ENCODE measurements at regions not wholly inside any gene's neighbourhood (a gene's known extent, or its start where the extent isn't known, plus 50 kb on each side); places are given as distances from the start of the nearest gene placed in this dataset.
"Not testable (repeated sequence)": the region's sequence is repeated elsewhere in the genome, so short reads cannot be mapped to it uniquely, and the experiment has no call there.

DNA sequence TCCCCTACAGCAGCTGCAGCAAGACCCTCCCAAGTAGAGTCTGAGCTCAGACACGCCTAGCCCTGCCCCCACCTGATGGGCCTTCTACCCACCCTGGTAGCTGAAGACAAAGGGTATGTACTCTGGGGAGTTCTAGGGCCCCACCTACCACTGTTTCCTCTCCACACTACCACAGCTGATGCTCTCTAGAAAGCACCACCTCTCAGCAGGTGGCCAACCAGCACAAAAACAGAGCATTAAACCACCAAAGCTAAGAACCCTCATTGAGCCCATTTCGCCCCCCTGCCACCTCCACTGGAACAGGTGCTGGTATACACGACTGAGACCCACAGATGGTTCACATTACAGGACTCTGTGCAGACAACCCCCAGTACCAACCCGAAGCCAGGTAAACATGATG is 258.9 kb downstream of the SETD4 start:
- DNase-seq: no peak

DNA sequence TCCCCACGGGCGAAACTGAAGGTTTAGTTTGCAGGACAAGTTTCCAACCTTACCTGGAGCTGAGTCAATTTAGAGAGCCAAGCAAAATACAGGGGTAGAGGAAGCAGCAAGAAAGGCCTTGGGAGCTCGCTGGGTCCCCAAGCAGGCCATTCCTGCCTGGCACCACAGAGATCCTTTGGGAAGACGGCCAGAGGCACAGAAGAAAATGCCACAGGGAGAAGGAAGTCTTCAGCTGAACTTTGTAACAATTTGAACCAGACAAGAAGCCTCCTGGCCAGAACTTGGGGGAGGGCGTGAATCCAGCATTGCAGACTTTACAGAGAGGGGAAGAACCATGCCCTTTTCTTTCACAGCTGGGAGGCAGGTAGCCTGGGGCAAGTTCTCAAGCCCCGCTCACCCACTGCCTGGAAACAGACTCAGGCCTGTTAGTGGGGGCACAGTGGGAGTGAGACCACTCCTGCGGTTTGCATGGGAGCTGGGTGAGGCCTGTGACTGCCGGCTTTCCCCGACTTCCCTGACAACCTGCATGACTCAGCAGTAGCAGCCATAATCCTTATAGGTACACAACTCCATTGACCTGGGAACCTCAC is 259.4 kb downstream of the SETD4 start:
- DNase-seq: not testable (repeated sequence)

- DNase-seq: no peak
Observed at GRCh38 chr21:35796844-35797243, 263.5 kb downstream of the SETD4 start.

GRCh38 chr21:35794527-35794926 is 265.8 kb downstream of the SETD4 start:
- DNase-seq: not testable (repeated sequence)

- DNase-seq: no peak
Observed at GRCh38 chr21:35792569-35793305, 267.6 kb downstream of the SETD4 start.

- no peak for DNase-seq
Observed at GRCh38 chr21:35791541-35792325, 268.6 kb downstream of the SETD4 start.

GRCh38 chr21:35783721-35784120 is 276.6 kb downstream of the SETD4 start:
- no peak for DNase-seq

DNA sequence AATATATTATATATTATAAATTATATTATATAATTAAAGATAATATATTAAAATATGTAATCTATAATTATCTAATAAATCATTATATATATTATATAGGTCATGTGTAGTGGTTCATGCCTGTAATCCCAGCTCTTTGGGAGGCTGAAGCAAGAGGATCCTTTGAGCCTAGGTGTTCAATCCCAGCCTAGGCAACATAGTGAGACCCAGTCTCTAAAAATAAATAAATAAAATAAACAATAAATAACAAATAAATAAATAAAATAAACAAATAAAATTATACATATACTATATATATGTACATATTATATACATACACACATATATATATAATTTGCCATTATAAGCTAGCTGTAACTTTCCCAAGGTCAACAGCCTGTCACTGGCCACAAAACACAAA is 277.7 kb downstream of the SETD4 start:
- DNase-seq: no peak

DNA sequence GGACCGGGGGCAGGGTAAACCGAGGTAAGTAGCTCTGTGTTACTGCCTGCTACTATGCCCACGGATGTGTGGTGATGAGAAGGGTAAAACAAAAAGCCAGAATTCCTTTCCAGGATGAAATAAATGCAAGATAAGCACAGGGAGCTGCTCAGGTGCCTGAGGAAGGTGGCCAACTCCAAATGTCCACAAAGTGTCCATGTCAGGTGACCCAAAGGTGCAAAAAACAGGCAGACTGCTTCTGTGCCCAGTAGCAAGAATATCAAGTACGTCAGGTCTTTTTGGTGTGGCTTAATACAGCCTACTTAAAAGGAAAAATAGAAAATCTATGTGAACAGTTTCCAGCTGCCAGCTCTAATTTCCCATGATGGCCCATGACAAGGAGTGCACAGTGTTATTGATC is 279.3 kb downstream of the SETD4 start:
- DNase-seq: no peak

DNA sequence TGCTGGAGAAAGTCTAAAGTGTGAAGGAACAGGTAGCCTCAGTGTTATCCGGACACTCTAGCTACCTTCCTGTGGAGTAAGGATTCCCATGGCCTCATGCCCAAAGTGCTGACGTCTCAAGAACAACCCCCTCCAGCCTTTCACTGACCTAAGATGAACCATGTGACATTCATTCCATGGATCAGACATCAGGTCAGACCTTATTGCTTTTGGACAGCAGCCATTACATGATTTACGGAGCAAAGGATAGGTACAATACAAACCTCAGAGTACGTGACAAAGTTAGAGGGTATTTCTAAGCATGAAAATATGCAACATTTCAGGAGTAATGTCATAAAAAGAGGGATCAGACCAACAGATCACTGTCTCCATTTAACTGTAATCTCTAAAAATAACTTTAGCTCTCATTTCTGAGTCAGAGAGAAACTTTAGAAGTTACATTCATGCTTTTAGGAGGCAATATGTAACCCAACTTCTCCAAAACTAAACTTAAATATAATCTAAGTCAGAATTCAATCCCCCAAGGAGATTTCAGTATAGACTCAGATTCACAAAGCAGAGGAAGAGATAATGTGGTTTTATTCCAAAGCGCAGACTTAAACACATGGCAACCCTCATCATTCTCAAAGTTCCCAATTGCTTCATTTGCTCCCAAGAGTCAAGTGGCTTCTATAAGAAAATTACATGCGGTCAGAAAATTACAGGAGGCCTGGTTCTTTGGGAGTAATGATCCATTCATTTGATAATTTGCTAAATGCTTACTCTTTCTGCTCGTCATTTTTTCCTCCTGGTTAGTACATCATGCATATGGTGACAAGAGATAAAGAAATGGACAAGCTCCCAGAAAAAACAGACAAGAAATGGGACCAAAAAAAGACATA is 280.4 kb downstream of the SETD4 start:
- no peak for DNase-seq

DNA sequence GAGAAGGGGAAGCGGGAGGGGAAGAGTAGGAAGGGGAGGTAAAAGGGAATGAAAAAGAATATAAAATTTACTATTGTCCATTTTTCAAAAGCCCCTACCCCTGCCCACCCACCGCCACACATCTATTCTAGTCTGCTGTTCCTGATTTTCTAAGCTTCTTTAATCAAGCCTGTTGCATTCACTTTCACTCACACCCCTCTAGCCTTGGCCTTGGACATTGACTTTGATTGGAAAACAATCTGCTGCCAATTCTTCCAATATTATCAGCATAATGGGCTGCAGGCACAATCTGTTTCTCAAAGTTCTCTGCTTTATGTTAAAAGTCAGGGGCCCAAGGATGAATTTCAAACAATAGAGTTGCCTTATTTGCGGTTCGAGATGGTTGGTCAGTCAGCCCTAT is 281.2 kb downstream of the SETD4 start:
- no peak for DNase-seq

DNA sequence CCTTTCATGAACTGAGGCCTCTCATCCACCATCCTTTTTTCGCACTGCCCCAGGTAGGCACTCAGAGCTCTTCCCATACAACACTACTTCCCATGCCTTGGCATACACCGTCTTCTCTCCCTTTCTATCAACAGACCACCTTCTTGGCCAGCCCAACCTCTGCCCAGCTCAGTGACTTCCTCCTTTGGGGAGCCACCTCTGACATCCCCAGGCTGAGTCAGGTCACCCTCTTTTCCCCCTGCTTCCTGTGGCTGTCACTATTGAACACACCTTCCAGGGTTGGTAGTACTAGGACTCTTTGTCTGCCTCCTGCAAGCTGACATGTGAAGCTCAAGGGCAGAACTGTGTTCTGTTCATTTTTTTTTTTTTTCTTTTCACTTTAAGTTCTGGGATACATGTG is 283.2 kb downstream of the SETD4 start:
- no peak for DNase-seq

GRCh38 chr21:35775778-35776544 is 284.4 kb downstream of the SETD4 start:
- DNase-seq: no peak

GRCh38 chr21:35770101-35770945 is 290.0 kb downstream of the SETD4 start:
- no peak for DNase-seq

DNA sequence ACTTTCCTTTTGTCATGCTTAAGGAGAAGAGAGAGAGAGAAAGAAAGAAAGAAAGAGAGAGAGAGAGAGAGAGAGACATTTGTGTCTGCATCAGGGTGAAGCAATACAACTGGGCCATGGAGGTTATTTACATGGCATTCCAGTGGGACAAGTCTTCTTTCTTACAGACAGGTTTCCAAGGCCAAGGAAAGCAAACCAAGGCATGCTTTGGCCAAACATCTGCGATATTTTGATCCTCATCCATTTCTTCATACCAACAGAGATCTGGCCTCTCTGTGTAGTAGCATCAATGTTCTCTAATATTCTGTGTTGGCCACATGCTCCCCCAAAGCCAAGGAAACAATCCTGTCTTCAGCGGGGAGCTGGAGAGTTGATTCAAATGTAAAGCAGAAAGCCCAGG is 292.1 kb downstream of the SETD4 start:
- DNase-seq: no peak

DNA sequence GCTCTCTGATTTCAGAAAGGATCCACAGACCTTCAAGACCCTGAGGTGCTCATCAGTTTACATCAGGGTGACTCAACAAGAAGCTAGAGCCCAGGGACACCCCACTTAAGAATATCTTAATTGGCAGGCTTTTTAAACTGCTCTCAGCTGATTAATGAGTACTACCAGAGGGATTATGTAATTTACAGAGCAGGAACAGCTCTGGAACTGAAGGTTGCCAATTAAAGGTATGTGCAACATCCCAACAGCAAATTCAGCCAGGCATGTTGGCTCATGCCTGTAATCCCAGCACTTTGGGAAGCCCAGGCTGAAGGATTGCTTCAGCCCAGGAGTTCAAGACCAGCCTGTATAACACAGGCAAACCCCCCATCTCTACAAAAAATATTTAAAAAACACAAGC is 295.7 kb downstream of the SETD4 start:
- no peak for DNase-seq

DNA sequence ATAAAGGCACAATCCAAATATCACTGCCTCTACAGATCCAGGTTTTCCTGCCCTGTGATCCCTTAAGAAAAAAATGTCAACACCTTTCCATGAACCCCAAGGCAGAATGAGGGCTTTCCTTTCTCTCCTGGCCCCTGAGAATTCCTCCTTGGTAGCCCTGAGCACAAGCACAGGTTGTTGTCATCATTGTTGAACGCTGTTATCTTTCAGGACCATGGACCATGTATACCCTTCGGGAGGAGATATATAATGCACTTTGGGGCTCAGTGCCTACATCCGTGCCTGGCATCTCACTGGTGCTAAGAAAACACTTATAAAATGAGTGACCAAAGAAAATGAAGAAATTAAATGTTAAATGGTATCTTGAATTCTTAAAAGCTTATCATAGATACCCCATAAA is 296.2 kb downstream of the SETD4 start:
- no peak for DNase-seq

DNA sequence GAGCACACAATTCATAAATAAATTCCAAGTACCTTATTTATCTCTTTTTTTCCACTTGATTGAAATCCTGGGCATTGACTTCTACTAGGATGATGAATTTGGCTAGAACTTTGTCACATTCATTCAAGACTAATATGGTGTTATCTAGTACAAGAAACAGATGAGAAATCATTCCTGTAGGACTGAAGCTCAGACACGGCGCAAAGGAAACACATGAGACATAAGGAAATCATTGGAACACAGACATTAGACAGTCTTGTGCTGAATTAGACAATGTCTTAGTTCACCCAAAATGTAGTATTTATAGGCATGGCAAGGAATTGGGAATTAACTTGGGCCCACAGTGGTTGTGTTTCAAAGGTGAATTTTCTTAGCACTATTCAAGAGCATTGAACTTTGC is 305.7 kb downstream of the SETD4 start:
- DNase-seq: no peak

DNA sequence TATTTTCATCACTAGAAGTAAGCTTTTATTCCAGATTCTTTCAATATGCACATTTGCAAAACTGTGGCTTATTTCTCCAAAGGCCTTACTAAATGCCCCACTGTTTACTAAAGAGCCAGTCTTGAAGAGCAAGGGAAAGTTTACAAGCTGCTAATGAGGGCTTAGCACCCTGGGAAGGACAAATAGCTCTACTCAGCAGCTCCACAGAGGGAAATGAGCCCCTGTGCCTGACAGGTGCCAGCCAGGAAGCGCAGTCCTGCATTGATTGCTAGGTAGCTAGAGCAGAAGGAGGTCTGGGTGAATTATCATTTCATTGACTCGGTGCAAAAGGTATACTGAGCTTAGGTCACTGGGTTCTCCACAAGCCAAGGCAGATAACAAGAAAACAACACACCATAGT is 307.0 kb downstream of the SETD4 start:
- no peak for DNase-seq

- DNase-seq: no peak
Observed at GRCh38 chr21:35751171-35751570, 309.2 kb downstream of the SETD4 start.
